Hepatocyte (in vitro differentiated cells): ENCODE measurements at regions not wholly inside any gene's neighbourhood (a gene's known extent, or its start where the extent isn't known, plus 50 kb on each side); places are given as distances from the start of the nearest gene placed in this dataset.
"Not testable (repeated sequence)": the region's sequence is repeated elsewhere in the genome, so short reads cannot be mapped to it uniquely, and the experiment has no call there.

ENCODE experiments used
- DNase-seq: peaks from one replicate; pipeline ENCODE4 v3.0.0-alpha.2; 2016; ENCODE audit warnings: low spot score
- H2AFZ ChIP-seq: fragments of 200-600 bp; sonication (generic); 2 replicates; pipeline ENCODE4 v1.6.0; 2016; ENCODE audit warnings: antibody characterized with exemption, mild to moderate bottlenecking
- H3K27ac ChIP-seq: fragments of 200-600 bp; sonication (generic); 2 replicates; pipeline ENCODE4 v1.5.1; 2016; ENCODE audit warnings: mild to moderate bottlenecking
- H3K27me3 ChIP-seq: fragments of 200-600 bp; sonication (generic); 2 replicates; pipeline ENCODE4 v1.6.1; 2016
- H3K36me3 ChIP-seq: fragments of 200-600 bp; sonication (generic); replicated peaks from 2 replicates; pipeline ENCODE4 v1.5.1; 2016; ENCODE audit warnings: low read depth; ENCODE audit not compliant: insufficient read depth
- H3K4me1 ChIP-seq: fragments of 200-600 bp; sonication (generic); 2 replicates; pipeline ENCODE4 v1.5.1; 2016; ENCODE audit warnings: mild to moderate bottlenecking, moderate library complexity; ENCODE audit not compliant: insufficient read depth
- H3K4me2 ChIP-seq: fragments of 200-600 bp; sonication (generic); 2 replicates; pipeline ENCODE4 v1.6.0; 2016
- H3K4me3 ChIP-seq: fragments of 200-600 bp; sonication (generic); 2 replicates; pipeline ENCODE4 v1.5.1; 2016; ENCODE audit warnings: mild to moderate bottlenecking
- H3K79me2 ChIP-seq: fragments of 200-600 bp; sonication (generic); 2 replicates; pipeline ENCODE4 v1.6.0; 2017; ENCODE audit warnings: mild to moderate bottlenecking
- H3K9me2 ChIP-seq: fragments of 200-600 bp; sonication (generic); replicated peaks from 2 replicates; pipeline ENCODE4 v1.6.0; 2017; ENCODE audit warnings: mild to moderate bottlenecking; ENCODE audit not compliant: insufficient read depth
- H3K9me3 ChIP-seq: fragments of 200-600 bp; sonication (generic); 2 replicates; pipeline ENCODE4 v1.5.1; 2016; ENCODE audit warnings: low read depth, mild to moderate bottlenecking
- H4K20me1 ChIP-seq: fragments of 200-600 bp; sonication (generic); 2 replicates; pipeline ENCODE4 v1.6.0; 2016; ENCODE audit warnings: mild to moderate bottlenecking; ENCODE audit not compliant: insufficient read depth, poor library complexity, severe bottlenecking
- CTCF ChIP-seq: fragments of 200-600 bp; sonication (generic); IDR thresholded peaks from 2 replicates; pipeline ENCODE4 v1.5.1; 2016; ENCODE audit warnings: antibody characterized with exemption, mild to moderate bottlenecking; ENCODE audit not compliant: poor library complexity
- EZH2 ChIP-seq: fragments of 200-600 bp; sonication (generic); IDR thresholded peaks from 2 replicates; pipeline ENCODE4 v1.6.1; 2016; ENCODE audit warnings: antibody characterized with exemption, mild to moderate bottlenecking, borderline replicate concordance
- EZH2phosphoT487 ChIP-seq: fragments of 200-600 bp; sonication (generic); IDR thresholded peaks from one replicate; pipeline ENCODE4 v1.6.1; 2018; ENCODE audit warnings: antibody characterized with exemption, mild to moderate bottlenecking, low read depth, moderate library complexity; ENCODE audit not compliant: unreplicated experiment, severe bottlenecking
- WGBS: methylation state at CpG from one replicate; pipeline ENCODE4 v1.1.6; 2016; ENCODE audit warnings: low lambda C conversion rate; ENCODE audit errors: missing lambda C conversion rate; 5-methylcytosine and 5-hydroxymethylcytosine counted together

DNA sequence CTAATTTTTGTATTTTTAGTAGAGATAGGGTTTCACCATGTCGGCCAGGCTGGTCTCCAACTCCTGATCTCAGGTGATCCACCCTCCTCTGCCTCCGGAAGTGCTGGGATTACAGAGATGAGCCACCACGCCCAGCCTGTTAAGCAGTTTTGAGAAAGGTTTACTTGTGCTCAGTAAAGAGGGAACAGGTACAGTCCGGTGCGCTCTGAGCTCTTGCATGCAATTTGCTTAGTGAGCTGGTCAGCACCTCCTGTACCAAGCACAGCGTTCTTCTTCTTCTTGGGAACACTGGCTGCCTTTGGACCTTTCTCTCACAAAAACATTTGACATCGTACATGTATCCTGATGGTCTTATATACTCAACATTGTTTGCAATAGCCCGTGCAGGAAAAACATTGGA, 118.3 kb downstream of the AKR1D1 start:
- Histone ChIP-seq H3K27ac (no peak overlapping the region), H3K27me3 (no peaks in the 10 kb centered on the region), H3K36me3 (no peaks in the 10 kb centered on the region), H4K20me1 (no peaks in the 10 kb centered on the region), H2AFZ (no peak overlapping the region), H3K4me1 (peaks cover 12% of the 10 kb centered on the region), H3K4me3 (no peak overlapping the region), H3K9me3 (no peaks in the 10 kb centered on the region), H3K9me2 (no peaks in the 10 kb centered on the region), H3K79me2 (no peaks in the 10 kb centered on the region), H3K4me2 (peak overlapping the region; percentile 15)
- no peak for DNase-seq
- 70% methylated on average over 8 of the region's 8 CpGs for WGBS
- TF ChIP-seq EZH2, result no peak
- no peak for TF ChIP-seq CTCF
- TF ChIP-seq EZH2phosphoT487, result no peak

- WGBS, result 39% methylated on average over 2 of the region's 2 CpGs
- H3K4me1 ChIP-seq, result peaks cover 12% of the 10 kb centered on the region
- no peak for TF ChIP-seq EZH2
- TF ChIP-seq EZH2phosphoT487, result no peak
- no peak for TF ChIP-seq CTCF
- H3K4me3 ChIP-seq, result no peak overlapping the region
- no peaks in the 10 kb centered on the region for H4K20me1 ChIP-seq
- peak overlapping the region; percentile 15 for H3K4me2 ChIP-seq
- H3K79me2 ChIP-seq, result no peaks in the 10 kb centered on the region
- H3K9me3 ChIP-seq, result no peaks in the 10 kb centered on the region
- H3K27me3 ChIP-seq, result no peaks in the 10 kb centered on the region
- no peaks in the 10 kb centered on the region for H3K9me2 ChIP-seq
- H2AFZ ChIP-seq, result no peak overlapping the region
- DNase-seq, result no peak
- no peaks in the 10 kb centered on the region for H3K36me3 ChIP-seq
- no peak overlapping the region for H3K27ac ChIP-seq
These were observed 118.9 kb downstream of the AKR1D1 start for GRCh38 chr7:138195151-138195571.

DNA sequence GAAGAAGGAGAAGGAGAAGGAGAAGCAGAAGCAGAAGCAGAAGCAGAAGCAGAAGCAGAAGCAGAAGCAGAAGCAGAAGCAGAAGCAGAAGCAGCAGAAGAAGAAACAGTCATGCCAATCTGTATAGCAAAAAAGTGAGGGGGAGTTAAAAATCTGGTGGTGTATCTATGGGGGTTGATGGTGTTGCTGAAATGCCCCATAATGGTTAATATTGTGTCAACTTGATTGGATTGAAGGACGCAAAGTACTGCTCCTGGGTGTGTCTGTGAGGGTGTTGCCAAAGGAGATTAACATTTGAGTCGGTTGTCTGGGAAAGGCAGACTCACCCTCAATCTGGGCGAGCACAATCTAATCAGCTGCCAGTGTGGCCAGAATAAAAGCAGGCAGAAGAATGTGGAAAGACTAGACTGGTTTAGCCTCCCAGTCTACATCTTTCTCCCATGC, 120.3 kb downstream of the AKR1D1 start:
- H3K79me2 ChIP-seq, H3K27ac ChIP-seq, H3K27me3 ChIP-seq, H2AFZ ChIP-seq, H3K9me3 ChIP-seq, H3K9me2 ChIP-seq, H3K4me3 ChIP-seq, H3K4me2 ChIP-seq, H4K20me1 ChIP-seq, H3K36me3 ChIP-seq, DNase-seq: not testable (repeated sequence)
- WGBS, result 63% methylated on average over 3 of the region's 3 CpGs
- peaks cover 12% of the 10 kb centered on the region for H3K4me1 ChIP-seq

- no peaks in the 10 kb centered on the region for H3K36me3 ChIP-seq
- no peaks in the 10 kb centered on the region for H3K27me3 ChIP-seq
- H4K20me1 ChIP-seq, result no peaks in the 10 kb centered on the region
- H3K79me2 ChIP-seq, result no peaks in the 10 kb centered on the region
- no peaks in the 10 kb centered on the region for H3K9me2 ChIP-seq
- H3K4me3 ChIP-seq, result no peak overlapping the region
- no peak overlapping the region for H2AFZ ChIP-seq
- no peak for DNase-seq
- H3K27ac ChIP-seq, result peak overlapping the region; percentile 34
- 82% methylated on average over 2 of the region's 2 CpGs for WGBS
- TF ChIP-seq EZH2 (no peak), EZH2phosphoT487 (no peak), CTCF (no peak)
- no peaks in the 10 kb centered on the region for H3K9me3 ChIP-seq
- H3K4me1 ChIP-seq, result peaks cover 12% of the 10 kb centered on the region
- no peak overlapping the region for H3K4me2 ChIP-seq
These were observed 121.0 kb downstream of the AKR1D1 start for GRCh38 chr7:138196971-138197896.
